PC-3 (cell line): ENCODE measurements at regions not wholly inside any gene's neighbourhood (a gene's known extent, or its start where the extent isn't known, plus 50 kb on each side); places are given as distances from the start of the nearest gene placed in this dataset.

ENCODE experiments used
- CTCF ChIP-seq: fragments of 300-600 bp; sonication (generic); conservative IDR thresholded peaks from 2 replicates; pipeline ENCODE4 v1.5.1; 2017; ENCODE audit warnings: antibody characterized with exemption, low read depth, mild to moderate bottlenecking, low read length
- EZH2 ChIP-seq: fragments of 300-600 bp; sonication (generic); IDR thresholded peaks from one replicate; pipeline ENCODE4 v1.6.1; 2017; ENCODE audit warnings: antibody characterized with exemption, mild to moderate bottlenecking, low read length; ENCODE audit not compliant: unreplicated experiment
- EZH2phosphoT487 ChIP-seq: fragments of 300-600 bp; sonication (generic); IDR thresholded peaks from 2 replicates; pipeline ENCODE4 v1.6.1; 2018; ENCODE audit warnings: mild to moderate bottlenecking, antibody characterized with exemption, low read length, borderline replicate concordance

- TF ChIP-seq EZH2, result no peak
- no peak for TF ChIP-seq CTCF
- TF ChIP-seq EZH2phosphoT487, result no peak
Observed at GRCh38 chr5:136793300-136793699, 428.0 kb upstream of the TRPC7 start.
